ENCODE measurements at regions not wholly inside any gene's neighbourhood (a gene's known extent, or its start where the extent isn't known, plus 50 kb on each side); places are given as distances from the start of the nearest gene placed in this dataset.

GRCh38 chr5:124839371-124839998 is 93.0 kb upstream of the ZNF608 start:
- H3K4me3 ChIP-seq (ENCODE audit: extremely low read depth, insufficient read depth, low read length, poor library complexity, severe bottlenecking) = no peak overlapping the region
- H3K4me1 ChIP-seq (ENCODE audit: control insufficient read depth, insufficient read depth, low read length, poor library complexity, severe bottlenecking) = no peaks in the 10 kb centered on the region
- no peak overlapping the region for H3K27ac ChIP-seq (ENCODE audit: low read depth, low read length, severe bottlenecking)
- no peaks in the 10 kb centered on the region for H3K36me3 ChIP-seq (ENCODE audit: control insufficient read depth, insufficient read depth, low read length)
- H3K9me3 ChIP-seq (ENCODE audit: control insufficient read depth, low read length) = peaks cover 3% of the 10 kb centered on the region

- no peaks in the 10 kb centered on the region for H3K9me3 ChIP-seq (ENCODE audit: control insufficient read depth, low read length)
- H3K4me3 ChIP-seq (ENCODE audit: extremely low read depth, insufficient read depth, low read length, poor library complexity, severe bottlenecking) = no peak overlapping the region
- 92 to 94% methylated on average over 8 of the region's 12 CpGs for WGBS, 2 experiments (ENCODE audit: insufficient coverage in 2 of 2)
- no peak overlapping the region for H3K27ac ChIP-seq (ENCODE audit: low read depth, low read length, severe bottlenecking)
- H3K36me3 ChIP-seq (ENCODE audit: control insufficient read depth, insufficient read depth, low read length) = no peaks in the 10 kb centered on the region
- no peaks in the 10 kb centered on the region for H3K4me1 ChIP-seq (ENCODE audit: control insufficient read depth, insufficient read depth, low read length, poor library complexity, severe bottlenecking)
Observed at GRCh38 chr5:124841829-124842712, 95.6 kb upstream of the ZNF608 start.

- Histone ChIP-seq H3K4me3 (ENCODE audit: extremely low read depth, insufficient read depth, low read length, poor library complexity, severe bottlenecking) (no peak overlapping the region), H3K27ac (ENCODE audit: low read depth, low read length, severe bottlenecking) (no peak overlapping the region), H3K4me1 (ENCODE audit: control insufficient read depth, insufficient read depth, low read length, poor library complexity, severe bottlenecking) (no peaks in the 10 kb centered on the region), H3K36me3 (ENCODE audit: control insufficient read depth, insufficient read depth, low read length) (no peaks in the 10 kb centered on the region), H3K9me3 (ENCODE audit: control insufficient read depth, low read length) (no peaks in the 10 kb centered on the region)
- 95% methylated on average over 8 to 10 of the region's 10 CpGs for WGBS, 2 experiments (ENCODE audit: insufficient coverage in 2 of 2)
Observed at GRCh38 chr5:124842725-124843595, 96.5 kb upstream of the ZNF608 start.

GRCh38 chr5:124843596-124843899 is 97.1 kb upstream of the ZNF608 start:
- Histone ChIP-seq H3K36me3 (ENCODE audit: control insufficient read depth, insufficient read depth, low read length) (no peaks in the 10 kb centered on the region), H3K4me3 (ENCODE audit: extremely low read depth, insufficient read depth, low read length, poor library complexity, severe bottlenecking) (no peak overlapping the region), H3K27ac (ENCODE audit: low read depth, low read length, severe bottlenecking) (no peak overlapping the region), H3K9me3 (ENCODE audit: control insufficient read depth, low read length) (no peaks in the 10 kb centered on the region), H3K4me1 (ENCODE audit: control insufficient read depth, insufficient read depth, low read length, poor library complexity, severe bottlenecking) (no peaks in the 10 kb centered on the region)
- 80% methylated on average over 1 of the region's 4 CpGs; no CpG with 5 or more reads in 1 of the 2 experiments for WGBS, 2 experiments (ENCODE audit: insufficient coverage in 2 of 2)

GRCh38 chr5:124844371-124844920 is 98.0 kb upstream of the ZNF608 start:
- no peaks in the 10 kb centered on the region for H3K9me3 ChIP-seq (ENCODE audit: control insufficient read depth, low read length)
- H3K27ac ChIP-seq (ENCODE audit: low read depth, low read length, severe bottlenecking) = no peak overlapping the region
- no peak overlapping the region for H3K4me3 ChIP-seq (ENCODE audit: extremely low read depth, insufficient read depth, low read length, poor library complexity, severe bottlenecking)
- WGBS, 2 experiments (ENCODE audit: insufficient coverage in 2 of 2) = 89 to 100% methylated on average over 3 of the region's 9 CpGs
- H3K4me1 ChIP-seq (ENCODE audit: control insufficient read depth, insufficient read depth, low read length, poor library complexity, severe bottlenecking) = no peaks in the 10 kb centered on the region
- no peaks in the 10 kb centered on the region for H3K36me3 ChIP-seq (ENCODE audit: control insufficient read depth, insufficient read depth, low read length)

- H3K27ac ChIP-seq (ENCODE audit: low read depth, low read length, severe bottlenecking) = no peak overlapping the region
- no peaks in the 10 kb centered on the region for H3K4me1 ChIP-seq (ENCODE audit: control insufficient read depth, insufficient read depth, low read length, poor library complexity, severe bottlenecking)
- WGBS, 2 experiments (ENCODE audit: insufficient coverage in 2 of 2) = 100% methylated on average over 1 of the region's 3 CpGs; no CpG with 5 or more reads in 1 of the 2 experiments
- H3K4me3 ChIP-seq (ENCODE audit: extremely low read depth, insufficient read depth, low read length, poor library complexity, severe bottlenecking) = no peak overlapping the region
- H3K9me3 ChIP-seq (ENCODE audit: control insufficient read depth, low read length) = no peaks in the 10 kb centered on the region
- no peaks in the 10 kb centered on the region for H3K36me3 ChIP-seq (ENCODE audit: control insufficient read depth, insufficient read depth, low read length)
Observed at GRCh38 chr5:124847907-124848306, 101.5 kb upstream of the ZNF608 start.

- Histone ChIP-seq H3K4me1 (ENCODE audit: control insufficient read depth, insufficient read depth, low read length, poor library complexity, severe bottlenecking) (no peaks in the 10 kb centered on the region), H3K4me3 (ENCODE audit: extremely low read depth, insufficient read depth, low read length, poor library complexity, severe bottlenecking) (no peak overlapping the region), H3K27ac (ENCODE audit: low read depth, low read length, severe bottlenecking) (no peak overlapping the region), H3K9me3 (ENCODE audit: control insufficient read depth, low read length) (no peaks in the 10 kb centered on the region), H3K36me3 (ENCODE audit: control insufficient read depth, insufficient read depth, low read length) (no peaks in the 10 kb centered on the region)
- 76 to 100% methylated on average over 2 of the region's 3 CpGs for WGBS, 2 experiments (ENCODE audit: insufficient coverage in 2 of 2)
Observed at GRCh38 chr5:124849774-124850173, 103.3 kb upstream of the ZNF608 start.

GRCh38 chr5:124856726-124857125 is 110.3 kb upstream of the ZNF608 start:
- H3K4me3 ChIP-seq (ENCODE audit: extremely low read depth, insufficient read depth, low read length, poor library complexity, severe bottlenecking) = no peak overlapping the region
- no peak overlapping the region for H3K27ac ChIP-seq (ENCODE audit: low read depth, low read length, severe bottlenecking)
- H3K9me3 ChIP-seq (ENCODE audit: control insufficient read depth, low read length) = no peaks in the 10 kb centered on the region
- H3K36me3 ChIP-seq (ENCODE audit: control insufficient read depth, insufficient read depth, low read length) = no peaks in the 10 kb centered on the region
- H3K4me1 ChIP-seq (ENCODE audit: control insufficient read depth, insufficient read depth, low read length, poor library complexity, severe bottlenecking) = no peaks in the 10 kb centered on the region
- 91 to 93% methylated on average over 1 to 2 of the region's 3 CpGs for WGBS, 2 experiments (ENCODE audit: insufficient coverage in 2 of 2)

GRCh38 chr5:124858612-124859011 is 112.2 kb upstream of the ZNF608 start:
- no peaks in the 10 kb centered on the region for H3K36me3 ChIP-seq (ENCODE audit: control insufficient read depth, insufficient read depth, low read length)

GRCh38 chr5:124859027-124859426 is 112.6 kb upstream of the ZNF608 start:
- H3K9me3 ChIP-seq (ENCODE audit: control insufficient read depth, low read length) = no peaks in the 10 kb centered on the region
- H3K36me3 ChIP-seq (ENCODE audit: control insufficient read depth, insufficient read depth, low read length) = no peaks in the 10 kb centered on the region
- no peak overlapping the region for H3K27ac ChIP-seq (ENCODE audit: low read depth, low read length, severe bottlenecking)
- WGBS, 2 experiments (ENCODE audit: insufficient coverage in 2 of 2) = 87 to 90% methylated on average over 3 to 4 of the region's 4 CpGs
- H3K4me3 ChIP-seq (ENCODE audit: extremely low read depth, insufficient read depth, low read length, poor library complexity, severe bottlenecking) = no peak overlapping the region
- no peaks in the 10 kb centered on the region for H3K4me1 ChIP-seq (ENCODE audit: control insufficient read depth, insufficient read depth, low read length, poor library complexity, severe bottlenecking)

More at GRCh38 chr5:124858612-124859011, 112.2 kb upstream of the ZNF608 start:
- Histone ChIP-seq H3K4me1 (ENCODE audit: control insufficient read depth, insufficient read depth, low read length, poor library complexity, severe bottlenecking) (no peaks in the 10 kb centered on the region), H3K27ac (ENCODE audit: low read depth, low read length, severe bottlenecking) (no peak overlapping the region), H3K9me3 (ENCODE audit: control insufficient read depth, low read length) (no peaks in the 10 kb centered on the region), H3K4me3 (ENCODE audit: extremely low read depth, insufficient read depth, low read length, poor library complexity, severe bottlenecking) (no peak overlapping the region)
- WGBS, 2 experiments (ENCODE audit: insufficient coverage in 2 of 2) = 86 to 100% methylated on average over 1 of the region's 2 CpGs

All from mesodermal cell (in vitro differentiated cells).